GM12878 (cell line): ENCODE measurements at regions not wholly inside any gene's neighbourhood (a gene's known extent, or its start where the extent isn't known, plus 50 kb on each side); places are given as distances from the start of the nearest gene placed in this dataset.

ENCODE experiments used
- ATAC-seq: fragments of 200-7000 bp; cut with Tn5 transposase; 3 replicates; pipeline ENCODE4 v1.9.1; 2020; ENCODE audit warnings: mild to moderate bottlenecking, moderate library complexity
- BruUV-seq: library from RNA; stranded (reverse); fragments of 400-500 nt; replicated peaks from 2 replicates; lab custom pipeline; 2021; lab: Mats Ljungman, UMichigan
- CTCF ChIA-PET: fragments of 300-600 bp; sonication (Branson Sonifier 250); formaldehyde crosslinking; extraction: SDS; loops from one replicate; lab custom pipeline; 2021; ENCODE audit warnings: inconsistent platforms; lab: Yijun Ruan, JAX
- POLR2A ChIA-PET: fragments of 350-600 bp; formaldehyde crosslinking; extraction: SDS; loops from one replicate; lab custom pipeline; 2021; ENCODE audit warnings: inconsistent platforms; lab: Charles Lee
- RAD21 ChIA-PET: fragments of 300-600 bp; sonication (Branson Sonifier 250); formaldehyde crosslinking; loops from one replicate; lab custom pipeline; 2023; ENCODE audit warnings: antibody characterized with exemption; ENCODE audit not compliant: unreplicated experiment; lab: Charles Lee
- SMC1A ChIA-PET: fragments of 300-600 bp; sonication (Branson Sonifier 250); formaldehyde crosslinking; loops from one replicate; lab custom pipeline; 2023; ENCODE audit not compliant: unreplicated experiment, uncharacterized antibody; lab: Charles Lee
- DNase-seq: peaks from one replicate; pipeline ENCODE4 v3.0.0-alpha.2; 2011; ENCODE audit warnings: low read depth, low spot score
- FAIRE-seq: peaks from 3 replicates; lab custom pipeline; 2011; peaks lifted over from hg19 to GRCh38; lab: Jason Lieb, UNC
- H2AFZ ChIP-seq: 2 replicates; pipeline ENCODE4 v1.6.0; 2011; ENCODE audit warnings: low read depth, low read length, control low read depth; ENCODE audit not compliant: control insufficient read depth
- H3K27ac ChIP-seq: 2 replicates; pipeline ENCODE4 v1.5.1; 2011; ENCODE audit warnings: control low read depth; ENCODE audit not compliant: control insufficient read depth, insufficient read depth
- H3K27me3 ChIP-seq, 2 experiments: replicated peaks in 1 of 2; 2 replicates each; pipeline versions ENCODE4 v1.6.0 to v1.6.1; 2011; ENCODE audit warnings: low read length in 1 of 2; ENCODE audit not compliant: control insufficient read depth in 2 of 2, insufficient read depth in 2 of 2
- H3K36me3 ChIP-seq, 2 experiments: 2 replicates each; pipeline ENCODE4 v1.5.1; 2011; ENCODE audit warnings: low read length in 1 of 2; ENCODE audit not compliant: control insufficient read depth in 2 of 2, insufficient read depth in 2 of 2
- H3K4me1 ChIP-seq: 2 replicates; pipeline ENCODE4 v1.6.1; 2011; ENCODE audit warnings: mild to moderate bottlenecking, low read length, moderate library complexity, mixed read lengths; ENCODE audit not compliant: control insufficient read depth, insufficient read depth
- H3K4me2 ChIP-seq: 2 replicates; pipeline ENCODE4 v1.6.0; 2011; ENCODE audit warnings: control low read depth; ENCODE audit not compliant: control insufficient read depth, insufficient read depth
- H3K4me3 ChIP-seq: fragments of 200-600 bp; sonication (generic); 2 replicates; pipeline ENCODE4 v1.5.1; 2016
- H3K79me2 ChIP-seq: 2 replicates; pipeline ENCODE4 v1.6.0; 2011; ENCODE audit warnings: low read length; ENCODE audit not compliant: control insufficient read depth, insufficient read depth
- H3K9ac ChIP-seq: 2 replicates; pipeline ENCODE4 v1.8.0; 2011; ENCODE audit warnings: low read length, control low read depth, mixed read lengths; ENCODE audit not compliant: control insufficient read depth, insufficient read depth
- H3K9me3 ChIP-seq: replicated peaks from 3 replicates; pipeline ENCODE4 v1.5.1; 2011; ENCODE audit warnings: mild to moderate bottlenecking, low read length; ENCODE audit not compliant: control insufficient read depth, insufficient read depth
- H4K20me1 ChIP-seq: 2 replicates; pipeline ENCODE4 v1.6.0; 2011; ENCODE audit not compliant: control insufficient read depth, insufficient read depth
- BHLHE40 ChIP-seq, 2 experiments: fragments of 450-650 bp in 1 of 2; IDR thresholded peaks; 2 replicates each; pipeline ENCODE4 v1.6.1; 2011 to 2017; ENCODE audit warnings: low read depth in 2 of 2, borderline replicate concordance in 1 of 2, improper control_type of control experiment in 1 of 2, low read length in 1 of 2, mild to moderate bottlenecking in 1 of 2
- CREB1 ChIP-seq: IDR thresholded peaks from 2 replicates; pipeline ENCODE4 v1.6.1; 2012; ENCODE audit warnings: low read depth, mild to moderate bottlenecking, inconsistent platforms
- IKZF1 ChIP-seq: fragments of 450-650 bp; conservative IDR thresholded peaks from 2 replicates; pipeline ENCODE4 v1.6.1; 2017; ENCODE audit warnings: antibody characterized with exemption, mild to moderate bottlenecking
- JUND ChIP-seq: IDR thresholded peaks from 2 replicates; pipeline ENCODE4 v1.6.1; 2012; ENCODE audit warnings: low read depth, mild to moderate bottlenecking, low read length, improper control_type of control experiment, moderate library complexity
- KDM1A ChIP-seq: fragments of 200-600 bp; sonication (generic); IDR thresholded peaks from 2 replicates; pipeline ENCODE4 v1.6.1; 2016; ENCODE audit warnings: borderline replicate concordance
- POLR2AphosphoS5 ChIP-seq: IDR thresholded peaks from 2 replicates; pipeline ENCODE4 v1.6.1; 2011; ENCODE audit warnings: mild to moderate bottlenecking, low read length, inconsistent platforms
- WRNIP1 ChIP-seq: IDR thresholded peaks from 2 replicates; pipeline ENCODE4 v1.6.1; 2011; ENCODE audit warnings: low read depth, low read length, improper control_type of control experiment, borderline replicate concordance
- WGBS: methylation state at CpG from one replicate; pipeline ENCODE4 v1.1.6; 2016; ENCODE audit warnings: low lambda C conversion rate; ENCODE audit not compliant: insufficient replicate concordance, insufficient coverage; ENCODE audit errors: missing lambda C conversion rate; 5-methylcytosine and 5-hydroxymethylcytosine counted together
- in situ Hi-C: fragments of 300-500 bp; cut with MboI; formaldehyde crosslinking; loops from 9 replicates; pipeline ENCODE4 v1.14.3; 2018; ENCODE audit warnings: mixed read lengths
- intact Hi-C: fragments of 100-400 bp; cut with micrococcal nuclease; formaldehyde crosslinking; loops from one replicate; pipeline ENCODE4 v1.14.2; 2022; ENCODE audit not compliant: unreplicated experiment
- TF ChIP-seq, protein P1 (sequence below): fragments of 450-650 bp; IDR thresholded peaks from 2 replicates; pipeline ENCODE4 v1.6.1; 2014; ENCODE audit warnings: mild to moderate bottlenecking
- TF ChIP-seq, protein P2 (sequence below): fragments of 450-650 bp; IDR thresholded peaks from 2 replicates; pipeline ENCODE4 v1.6.1; 2016; ENCODE audit warnings: mild to moderate bottlenecking, moderate library complexity, borderline replicate concordance

DNA sequence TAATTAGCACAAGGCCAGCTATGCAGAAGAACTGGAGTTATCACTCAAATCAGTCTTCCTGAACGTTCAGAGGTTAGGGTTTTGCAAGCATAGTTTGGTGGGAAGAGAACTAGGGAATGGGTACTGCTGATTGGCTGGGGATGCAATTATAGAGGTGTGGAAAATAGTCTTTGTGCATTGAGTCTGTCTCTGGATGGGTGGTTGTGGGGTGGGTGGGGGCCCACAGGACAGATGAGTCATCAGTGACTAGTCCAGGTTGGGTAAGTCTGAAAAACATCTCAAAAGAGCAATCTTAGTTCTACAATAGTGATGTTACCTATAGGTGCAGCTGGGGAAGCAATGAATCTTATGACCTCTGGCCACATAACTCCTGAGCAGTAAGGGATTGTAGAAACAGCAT lies 89.7 kb upstream of the HMCN1 start:
- Histone ChIP-seq H3K4me2 (no peak overlapping the region), H4K20me1 (no peaks in the 10 kb centered on the region), H3K27ac (no peak overlapping the region), H3K36me3 (no peaks in the 10 kb centered on the region), H3K4me3 (no peak overlapping the region), H3K4me1 (no peaks in the 10 kb centered on the region), H3K79me2 (no peaks in the 10 kb centered on the region), H3K9ac (no peak overlapping the region), H3K9me3 (peaks cover 2% of the 10 kb centered on the region; the same call in 1 of the 3 replicates), H3K27me3 (no peaks in the 10 kb centered on the region), H2AFZ (no peak overlapping the region)
- DNase-seq (no peak), ATAC-seq (no peak), FAIRE-seq (no peak)
- ChIA-PET CTCF (no interaction called here), POLR2A (no interaction called here), SMC1A (interaction anchor here (1.7 kb wide), 1 partner anchor 475 kb away, joined by 4 read pairs; no protein-coding TSS in a partner anchor), RAD21 (no interaction called here)
- intact Hi-C loops, result no loop called here
- TF ChIP-seq WRNIP1 (no peak), CREB1 (no peak)
- BruUV-seq, result no TSS peak
- in situ Hi-C loops, result no loop called here
- WGBS, result 22% methylated on average over 1 of the region's 1 CpG

DNA sequence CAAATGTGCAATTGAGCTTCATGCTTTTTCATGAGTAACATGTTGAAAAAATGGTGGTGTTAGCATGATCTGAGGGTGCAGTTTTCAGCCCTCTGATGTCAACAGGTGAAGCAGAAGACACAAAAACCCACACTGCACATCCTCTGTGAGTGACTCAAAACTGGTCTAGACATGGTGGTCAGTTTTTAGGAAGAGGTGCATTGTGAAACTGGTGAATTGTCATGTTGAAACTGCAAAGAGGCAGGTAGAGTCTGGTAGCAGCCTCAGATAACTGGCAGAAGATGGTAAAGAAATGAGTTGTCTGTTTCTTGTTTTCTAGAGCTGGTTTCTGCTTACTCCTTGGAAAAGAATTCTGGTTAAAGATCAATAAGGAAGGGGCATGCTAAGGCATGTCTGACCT lies 97.3 kb upstream of the HMCN1 start:
- intact Hi-C loops (loop anchor here (2.0 kb wide), 2 partner anchors 298 to 320 kb away; partner anchors contain the start of gene IVNS1ABP), in situ Hi-C loops (no loop called here)
- POLR2A ChIA-PET, result interaction anchor here (0.6 kb wide), 1 partner anchor 20 kb away, joined by 3 read pairs; no protein-coding TSS in a partner anchor
- H3K9ac ChIP-seq, result no peak overlapping the region
- no TSS peak for BruUV-seq
- DNase-seq, result peak; percentile 91
- H3K4me2 ChIP-seq, result no peak overlapping the region
- peaks cover 2% of the 10 kb centered on the region; the same call in 2 of the 3 replicates for H3K9me3 ChIP-seq
- SMC1A ChIA-PET, result interaction anchor here (0.8 to 1.9 kb wide), 3 partner anchors 41 to 467 kb away, joined by 3 to 7 read pairs (median 4); partner anchors contain the start of gene IVNS1ABP
- no peaks in the 10 kb centered on the region for H3K36me3 ChIP-seq
- RAD21 ChIA-PET, result interaction anchor here (1.0 to 1.5 kb wide), 2 partner anchors 44 to 319 kb away, joined by 3 to 4 read pairs; no protein-coding TSS in a partner anchor
- FAIRE-seq, result peak; percentile 90
- H3K79me2 ChIP-seq, result no peaks in the 10 kb centered on the region
- H2AFZ ChIP-seq, result no peak overlapping the region
- H3K4me1 ChIP-seq, result peaks cover 2% of the 10 kb centered on the region; the same call in 1 of the 2 replicates
- H4K20me1 ChIP-seq, result no peaks in the 10 kb centered on the region
- no peak overlapping the region for H3K27ac ChIP-seq
- no peak overlapping the region for H3K4me3 ChIP-seq
- peak; percentile 99 for ATAC-seq
- CTCF ChIA-PET, result interaction anchor here (1.2 to 1.8 kb wide), 2 partner anchors 15 to 41 kb away, joined by 3 to 6 read pairs; no protein-coding TSS in a partner anchor
- H3K27me3 ChIP-seq, result no peaks in the 10 kb centered on the region
- TF ChIP-seq POLR2AphosphoS5 (no peak), IKZF1 (peak; percentile 86), JUND (peak; percentile 66), KDM1A (no peak), BHLHE40 (IDR thresholded peaks at IDR 0.05; ENCODE audit: borderline replicate concordance in 1 of 2, low read depth in 2 of 2, low read length in 1 of 2) (peak; percentile 29 to 47; a peak in 1 of 4 replicates)
- TF ChIP-seq, protein P1, sequence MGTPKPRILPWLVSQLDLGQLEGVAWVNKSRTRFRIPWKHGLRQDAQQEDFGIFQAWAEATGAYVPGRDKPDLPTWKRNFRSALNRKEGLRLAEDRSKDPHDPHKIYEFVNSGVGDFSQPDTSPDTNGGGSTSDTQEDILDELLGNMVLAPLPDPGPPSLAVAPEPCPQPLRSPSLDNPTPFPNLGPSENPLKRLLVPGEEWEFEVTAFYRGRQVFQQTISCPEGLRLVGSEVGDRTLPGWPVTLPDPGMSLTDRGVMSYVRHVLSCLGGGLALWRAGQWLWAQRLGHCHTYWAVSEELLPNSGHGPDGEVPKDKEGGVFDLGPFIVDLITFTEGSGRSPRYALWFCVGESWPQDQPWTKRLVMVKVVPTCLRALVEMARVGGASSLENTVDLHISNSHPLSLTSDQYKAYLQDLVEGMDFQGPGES, result no peak
- TF ChIP-seq, protein P2, sequence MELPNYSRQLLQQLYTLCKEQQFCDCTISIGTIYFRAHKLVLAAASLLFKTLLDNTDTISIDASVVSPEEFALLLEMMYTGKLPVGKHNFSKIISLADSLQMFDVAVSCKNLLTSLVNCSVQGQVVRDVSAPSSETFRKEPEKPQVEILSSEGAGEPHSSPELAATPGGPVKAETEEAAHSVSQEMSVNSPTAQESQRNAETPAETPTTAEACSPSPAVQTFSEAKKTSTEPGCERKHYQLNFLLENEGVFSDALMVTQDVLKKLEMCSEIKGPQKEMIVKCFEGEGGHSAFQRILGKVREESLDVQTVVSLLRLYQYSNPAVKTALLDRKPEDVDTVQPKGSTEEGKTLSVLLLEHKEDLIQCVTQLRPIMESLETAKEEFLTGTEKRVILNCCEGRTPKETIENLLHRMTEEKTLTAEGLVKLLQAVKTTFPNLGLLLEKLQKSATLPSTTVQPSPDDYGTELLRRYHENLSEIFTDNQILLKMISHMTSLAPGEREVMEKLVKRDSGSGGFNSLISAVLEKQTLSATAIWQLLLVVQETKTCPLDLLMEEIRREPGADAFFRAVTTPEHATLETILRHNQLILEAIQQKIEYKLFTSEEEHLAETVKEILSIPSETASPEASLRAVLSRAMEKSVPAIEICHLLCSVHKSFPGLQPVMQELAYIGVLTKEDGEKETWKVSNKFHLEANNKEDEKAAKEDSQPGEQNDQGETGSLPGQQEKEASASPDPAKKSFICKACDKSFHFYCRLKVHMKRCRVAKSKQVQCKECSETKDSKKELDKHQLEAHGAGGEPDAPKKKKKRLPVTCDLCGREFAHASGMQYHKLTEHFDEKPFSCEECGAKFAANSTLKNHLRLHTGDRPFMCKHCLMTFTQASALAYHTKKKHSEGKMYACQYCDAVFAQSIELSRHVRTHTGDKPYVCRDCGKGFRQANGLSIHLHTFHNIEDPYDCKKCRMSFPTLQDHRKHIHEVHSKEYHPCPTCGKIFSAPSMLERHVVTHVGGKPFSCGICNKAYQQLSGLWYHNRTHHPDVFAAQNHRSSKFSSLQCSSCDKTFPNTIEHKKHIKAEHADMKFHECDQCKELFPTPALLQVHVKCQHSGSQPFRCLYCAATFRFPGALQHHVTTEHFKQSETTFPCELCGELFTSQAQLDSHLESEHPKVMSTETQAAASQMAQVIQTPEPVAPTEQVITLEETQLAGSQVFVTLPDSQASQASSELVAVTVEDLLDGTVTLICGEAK, result no peak
